Amniotic epithelial cell (primary cell): ENCODE measurements at regions not wholly inside any gene's neighbourhood (a gene's known extent, or its start where the extent isn't known, plus 50 kb on each side); places are given as distances from the start of the nearest gene placed in this dataset.

Source experiments
- DNase-seq: peaks from one replicate; pipeline ENCODE4 v3.0.0-alpha.2; 2010; ENCODE audit warnings: low read depth

- no peak for DNase-seq
Observed at GRCh38 chr20:57080796-57081195, 185.6 kb downstream of the BMP7 start.

DNA sequence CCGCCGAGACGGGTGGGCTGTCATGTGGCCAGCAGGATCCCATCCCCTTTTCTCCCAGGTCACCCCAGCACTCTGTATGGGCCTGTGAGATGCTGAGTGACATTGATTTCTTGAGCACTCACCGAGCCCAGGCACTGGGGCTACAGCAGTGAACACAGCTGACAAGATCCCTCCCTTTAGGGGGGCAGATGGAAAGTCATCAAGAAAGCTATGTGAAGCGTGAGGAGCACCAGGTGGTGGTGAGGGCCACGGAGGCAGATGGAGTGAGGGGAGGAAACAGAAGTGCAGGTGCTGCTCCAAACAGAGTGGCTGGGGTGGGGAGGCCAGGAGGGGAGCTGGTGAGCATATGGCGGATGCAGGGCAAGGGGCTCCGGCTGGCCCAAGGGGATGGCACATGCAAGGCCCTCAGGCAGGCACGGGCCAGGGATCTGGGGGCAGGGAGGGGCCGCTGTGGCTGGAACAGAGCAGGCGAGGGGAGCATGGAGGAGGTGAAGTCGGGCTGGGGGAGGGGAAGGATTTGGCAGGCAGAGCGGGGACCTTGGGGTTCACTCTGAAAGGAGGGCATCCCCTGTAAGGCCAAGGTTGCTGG is 184.0 kb downstream of the BMP7 start:
- DNase-seq = no peak

GRCh38 chr20:57083072-57083471 is 183.4 kb downstream of the BMP7 start:
- DNase-seq = no peak

GRCh38 chr20:57086066-57086465 is 180.4 kb downstream of the BMP7 start:
- DNase-seq = no peak

- DNase-seq = no peak
Observed at GRCh38 chr20:57087102-57087501, 179.3 kb downstream of the BMP7 start.

GRCh38 chr20:57087705-57088104 is 178.7 kb downstream of the BMP7 start:
- no peak for DNase-seq

DNA sequence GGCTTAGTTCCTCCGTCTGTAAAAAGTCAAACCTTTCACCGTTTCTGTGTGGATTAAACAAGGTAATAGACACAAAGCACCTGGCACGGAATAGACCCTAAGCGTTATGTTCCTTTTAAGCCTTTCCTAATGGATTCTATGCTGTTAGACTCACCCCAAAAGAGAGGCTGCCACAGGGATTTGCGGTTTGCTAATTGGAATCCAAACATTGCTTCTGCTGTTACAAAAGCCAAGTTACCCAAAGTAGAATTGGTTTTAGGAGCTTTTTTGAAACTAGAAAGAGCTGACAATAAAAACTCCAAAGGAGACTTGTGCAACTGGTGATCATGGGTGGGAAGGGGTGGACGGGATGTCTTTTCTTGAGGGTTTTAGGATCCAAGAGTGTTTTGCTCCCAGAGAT is 178.0 kb downstream of the BMP7 start:
- DNase-seq = no peak

GRCh38 chr20:57089699-57090144 is 176.7 kb downstream of the BMP7 start:
- no peak for DNase-seq

DNA sequence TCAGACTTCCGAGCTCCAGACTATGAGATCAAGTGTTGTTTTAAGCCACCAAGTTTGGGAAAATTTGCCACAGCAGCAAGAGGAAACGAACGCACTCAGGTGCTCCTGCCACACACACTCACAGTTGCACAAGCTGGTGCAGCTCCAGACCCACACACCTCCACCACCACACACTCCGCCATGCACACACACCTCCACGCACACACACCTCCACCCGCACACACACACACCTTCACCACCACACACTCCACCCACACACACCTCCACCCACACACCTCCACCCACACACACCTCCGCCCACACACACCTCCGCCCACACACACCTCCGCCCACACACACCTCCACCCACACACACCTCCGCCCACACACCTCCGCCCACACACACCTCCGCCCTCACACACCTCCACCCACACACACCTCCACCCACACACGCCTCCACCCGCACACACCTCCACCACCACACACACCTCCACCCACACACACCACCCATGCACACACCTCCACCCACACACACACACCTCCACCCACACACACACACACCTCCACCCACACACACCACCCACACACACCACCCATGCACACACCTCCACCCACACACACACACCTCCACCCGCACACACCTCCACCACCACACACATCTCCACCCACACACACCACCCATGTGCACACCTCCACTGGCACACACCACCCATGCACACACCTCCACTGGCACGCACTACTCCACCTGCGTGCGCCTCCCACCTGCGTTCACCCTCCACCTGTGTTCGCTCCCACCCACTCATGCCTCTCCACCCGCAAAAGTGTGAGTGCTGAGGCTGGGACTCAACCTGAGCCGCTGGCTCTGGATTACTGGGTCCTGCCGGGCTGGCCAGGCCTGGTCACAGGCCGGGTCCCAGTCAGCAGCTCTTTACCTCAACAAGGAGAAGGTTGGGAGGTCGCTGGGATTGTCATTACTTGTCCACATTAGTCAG is 175.6 kb downstream of the BMP7 start:
- no peak for DNase-seq

- DNase-seq = no peak
Observed at GRCh38 chr20:57091748-57092111, 174.7 kb downstream of the BMP7 start.

GRCh38 chr20:57092112-57092899 is 174.1 kb downstream of the BMP7 start:
- peak; percentile 5 for DNase-seq

DNA sequence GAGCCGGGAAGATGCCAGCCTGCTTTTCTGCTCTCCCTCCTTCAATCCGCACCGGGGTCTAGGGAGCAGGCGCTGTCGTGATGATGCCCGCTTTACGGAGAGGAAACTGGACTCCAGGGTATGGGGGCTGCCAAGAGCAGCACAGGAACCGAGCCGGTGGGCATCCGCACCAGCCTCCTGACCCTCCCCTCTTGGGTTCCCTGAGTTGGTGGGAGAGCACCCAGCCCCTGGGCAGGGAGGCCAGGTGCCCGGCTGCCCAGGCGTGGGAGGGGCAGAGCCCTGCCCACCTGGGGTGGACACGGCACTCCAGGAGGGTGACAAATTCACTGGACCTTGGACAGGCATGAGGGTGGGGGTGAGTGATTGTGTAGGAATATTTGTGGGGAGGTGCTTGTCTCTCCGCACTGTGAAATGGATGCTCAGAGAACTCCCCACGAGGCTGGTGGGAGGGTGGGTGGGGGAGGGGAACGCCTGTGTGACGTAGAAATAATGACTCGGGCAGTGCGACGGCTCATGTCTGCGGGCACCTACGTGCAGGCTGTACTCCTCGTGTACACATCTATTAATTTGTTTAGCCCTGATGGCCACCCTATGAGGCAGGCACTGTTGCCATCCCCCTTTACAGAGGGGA is 173.4 kb downstream of the BMP7 start:
- DNase-seq = no peak

DNA sequence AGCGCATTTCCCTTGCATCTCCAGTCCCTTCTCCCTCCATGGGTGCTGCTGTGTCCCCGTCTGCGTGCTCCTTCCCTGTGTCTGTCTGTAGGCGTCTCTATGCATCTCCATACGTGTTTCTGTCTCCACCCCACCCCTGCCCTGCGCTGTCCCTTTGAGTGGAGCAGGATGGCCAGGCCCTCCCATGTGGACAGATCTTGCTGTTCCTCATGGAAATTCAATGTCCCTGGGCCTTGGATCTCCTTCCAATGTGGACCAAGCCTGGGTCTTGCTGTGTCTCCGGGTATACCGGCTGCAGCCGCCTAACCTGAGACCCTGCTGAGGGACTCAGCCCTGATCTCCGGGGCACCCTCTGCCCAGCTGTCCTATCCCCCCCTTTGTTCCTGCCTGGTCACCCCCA is 172.7 kb downstream of the BMP7 start:
- DNase-seq = no peak

DNA sequence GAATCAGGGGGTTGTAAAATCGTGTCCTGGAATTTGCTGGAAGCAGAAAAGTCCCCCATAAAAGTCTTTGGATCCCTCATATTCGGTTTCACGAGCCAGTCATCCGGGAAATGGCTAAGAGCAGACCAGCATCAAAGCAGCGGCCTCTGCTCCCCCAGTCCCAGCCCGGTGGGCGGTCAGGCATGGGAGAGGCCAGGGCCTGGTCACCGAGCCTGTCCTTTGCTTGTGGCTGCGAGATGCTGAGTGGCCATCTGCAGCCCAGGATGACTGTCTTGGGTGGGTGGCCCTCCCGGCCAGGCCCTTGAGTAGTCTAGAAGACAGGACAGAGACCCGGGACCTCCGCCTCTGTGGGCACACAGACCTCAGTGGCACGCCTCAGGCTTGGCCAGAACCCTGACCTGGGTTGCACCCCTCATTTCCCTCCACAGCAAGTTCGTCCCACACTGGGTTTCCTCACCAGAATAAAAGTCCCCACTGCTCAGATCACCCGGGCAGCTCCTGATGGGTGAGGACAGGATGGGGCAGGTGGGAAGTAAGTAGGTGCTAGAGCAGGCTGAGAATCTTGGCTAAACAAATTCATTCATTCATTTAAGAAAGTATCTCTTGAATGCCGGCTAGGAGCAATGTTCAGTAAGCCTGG is 172.1 kb downstream of the BMP7 start:
- no peak for DNase-seq

- DNase-seq = no peak
Observed at GRCh38 chr20:57094991-57095390, 171.4 kb downstream of the BMP7 start.

DNA sequence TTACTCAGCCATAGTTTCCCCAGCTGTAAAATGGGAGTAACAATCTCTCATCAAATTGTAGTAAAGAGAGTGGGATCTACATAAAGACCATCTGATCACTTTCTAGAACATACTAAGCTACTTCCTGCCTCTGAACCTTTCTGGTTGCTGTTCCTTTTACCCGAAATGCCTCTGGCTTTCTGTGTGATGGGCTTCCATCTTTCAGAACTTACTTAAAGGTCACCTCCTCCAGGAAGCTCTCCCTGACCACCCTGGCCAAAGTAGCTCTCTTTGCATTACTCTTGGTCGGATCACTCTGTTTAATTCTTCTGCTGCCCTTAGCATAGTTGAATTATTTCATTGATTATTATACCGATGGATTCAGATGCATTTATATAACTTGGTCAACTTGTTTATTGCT is 171.0 kb downstream of the BMP7 start:
- DNase-seq = no peak

GRCh38 chr20:57097245-57097915 is 169.1 kb downstream of the BMP7 start:
- DNase-seq = no peak

GRCh38 chr20:57102160-57102559 is 164.3 kb downstream of the BMP7 start:
- no peak for DNase-seq

DNA sequence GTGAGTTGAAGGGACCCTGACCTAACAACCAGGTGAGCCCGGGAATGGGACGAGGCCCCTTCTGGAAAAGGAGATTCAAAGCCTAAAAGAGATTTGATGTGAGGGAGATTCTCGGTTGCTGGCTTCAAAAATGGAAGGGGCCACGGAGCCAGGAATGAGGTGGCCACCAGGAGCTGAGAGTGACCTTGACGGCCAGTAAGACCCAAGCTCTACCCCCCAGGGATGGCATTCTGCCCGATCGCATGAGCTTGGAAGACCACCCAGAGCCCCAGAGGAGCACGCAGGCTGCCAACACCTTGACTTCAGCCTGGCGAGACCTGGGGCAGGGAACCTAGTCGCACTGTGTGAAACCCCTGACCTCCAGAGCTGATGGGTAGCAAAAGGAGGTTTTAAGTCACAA is 163.9 kb downstream of the BMP7 start:
- DNase-seq = no peak

DNA sequence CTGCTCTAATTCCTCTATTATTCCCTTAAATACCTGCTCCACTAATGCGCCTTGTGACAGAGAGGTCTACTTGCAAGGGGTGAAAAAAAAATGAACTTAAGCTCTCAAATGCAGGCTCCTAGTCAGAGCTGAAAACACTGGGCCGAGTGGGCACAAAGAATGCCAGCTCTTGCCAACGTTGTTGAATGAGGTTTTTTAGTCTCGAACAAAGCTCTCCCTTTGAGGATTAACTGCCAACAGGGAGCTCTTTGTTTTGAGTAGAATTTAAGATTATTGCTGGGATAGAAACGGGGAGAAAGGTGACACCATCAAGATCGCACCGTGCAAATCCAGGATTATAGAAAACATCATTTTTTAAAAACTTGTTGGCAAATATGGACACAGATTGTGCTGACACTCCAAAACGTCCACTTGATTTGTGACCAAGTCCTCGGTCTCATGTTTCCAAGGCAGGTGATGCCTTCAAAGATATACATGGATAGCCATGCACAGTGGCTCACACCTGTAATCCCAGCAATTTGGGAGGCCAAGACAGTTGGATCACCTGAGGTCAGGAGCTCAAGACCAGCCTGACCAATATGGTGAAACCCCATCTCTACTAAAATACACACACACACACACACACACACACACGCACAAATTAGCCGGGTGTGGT is 163.2 kb downstream of the BMP7 start:
- DNase-seq = no peak

DNA sequence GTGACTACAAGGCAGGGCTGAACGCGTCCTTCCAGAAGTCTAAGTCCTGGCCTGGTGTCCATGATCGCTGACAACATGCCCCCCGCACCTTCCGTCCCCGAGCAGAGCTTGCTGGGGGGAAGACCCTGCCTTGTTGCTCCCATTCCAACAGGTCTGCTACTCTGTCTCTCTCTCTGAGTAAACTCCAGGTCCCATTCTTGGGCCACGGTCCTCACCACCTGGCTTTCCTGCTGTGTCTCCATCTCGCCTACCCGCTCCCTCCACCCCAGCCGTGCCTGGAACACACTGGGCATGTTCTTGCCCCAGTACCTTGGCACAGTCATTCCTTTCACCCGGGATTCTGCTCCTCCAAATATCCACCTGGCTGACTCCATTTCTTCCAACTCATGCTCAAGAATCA is 162.3 kb downstream of the BMP7 start:
- no peak for DNase-seq
